ENCODE measurements at regions not wholly inside any gene's neighbourhood (a gene's known extent, or its start where the extent isn't known, plus 50 kb on each side); places are given as distances from the start of the nearest gene placed in this dataset.

DNA sequence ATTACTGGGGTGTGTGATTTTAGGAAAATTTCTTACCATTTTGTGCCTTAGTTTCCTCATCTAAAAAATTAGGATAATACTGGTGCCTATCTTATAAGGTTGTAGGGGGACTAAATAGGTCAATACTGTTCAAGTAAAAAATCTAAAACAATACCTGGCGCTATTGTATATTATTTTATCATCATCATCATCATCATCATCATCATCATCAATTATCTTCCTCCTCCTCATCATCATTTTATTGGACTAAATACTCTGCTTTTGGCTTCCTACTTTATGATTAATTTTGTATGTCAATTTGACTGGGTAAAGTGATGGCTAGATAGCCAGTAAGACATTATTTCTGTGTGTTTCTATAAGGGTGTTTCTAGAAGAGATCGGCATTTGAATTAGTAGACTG is 435.5 kb downstream of the DHX35 start:
- WGBS, result 98% methylated on average over 2 of the region's 2 CpGs

DNA sequence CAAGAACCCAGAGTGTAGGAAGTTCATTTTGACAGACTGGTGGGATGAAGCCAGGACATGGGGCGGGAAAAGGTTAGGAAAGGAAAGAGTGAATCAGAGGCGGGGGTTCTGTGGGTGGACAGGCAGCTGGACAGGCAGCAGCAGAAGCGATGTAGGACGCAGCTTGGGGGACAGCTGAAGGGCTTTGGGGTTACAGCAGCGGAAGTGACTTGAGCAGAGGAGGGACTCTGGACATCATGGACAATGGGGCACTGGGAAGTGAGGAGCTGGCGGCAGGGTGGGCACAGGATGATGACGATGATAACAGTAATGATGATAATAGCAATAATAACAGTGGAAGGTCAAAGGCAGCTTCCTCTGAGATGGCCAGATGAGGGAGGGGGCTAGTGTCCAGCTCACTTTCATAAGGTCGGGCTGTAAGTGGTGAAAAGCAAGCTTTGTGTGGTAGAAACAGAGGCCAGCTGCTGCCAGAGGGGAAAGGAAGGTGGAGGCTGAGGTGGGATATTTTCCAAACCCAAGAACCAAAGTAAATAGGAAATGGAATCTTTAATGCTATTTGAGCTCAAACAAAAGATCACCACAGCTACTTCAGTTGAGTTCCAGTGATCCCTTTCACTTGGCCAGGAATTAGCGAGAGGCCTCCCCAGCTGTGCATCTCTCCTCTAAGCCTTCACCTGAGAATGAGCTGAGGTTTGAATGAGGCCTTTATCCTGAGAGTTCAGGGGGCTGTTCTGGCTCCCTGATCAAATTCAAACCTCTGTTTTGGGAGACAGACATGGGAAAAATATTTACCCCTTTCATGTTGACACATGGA is 433.5 kb downstream of the DHX35 start:
- H3K9ac ChIP-seq (ENCODE audit: low read depth, low read length), result no peak overlapping the region
- H3K4me3 ChIP-seq (ENCODE audit: low read length), result no peak overlapping the region
- no peak overlapping the region for H3K27ac ChIP-seq (ENCODE audit: low read depth, low read length)
- H3K27me3 ChIP-seq (ENCODE audit: insufficient read depth, low read length), result no peaks in the 10 kb centered on the region
- no peaks in the 10 kb centered on the region for H3K36me3 ChIP-seq (ENCODE audit: insufficient read depth, low read length)
- 95% methylated on average over 9 of the region's 9 CpGs for WGBS
- H3K9me3 ChIP-seq (ENCODE audit: insufficient read depth, low read depth, low read length), result no peaks in the 10 kb centered on the region
- H3K4me1 ChIP-seq (ENCODE audit: insufficient read depth, low read length), result no peaks in the 10 kb centered on the region

More for the DNA sequence above, 435.5 kb downstream of the DHX35 start:
- H3K36me3 ChIP-seq (ENCODE audit: insufficient read depth, low read length), result no peaks in the 10 kb centered on the region
- no peak overlapping the region for H3K27ac ChIP-seq (ENCODE audit: low read depth, low read length)
- H3K9me3 ChIP-seq (ENCODE audit: insufficient read depth, low read depth, low read length), result no peaks in the 10 kb centered on the region
- no peak overlapping the region for H3K4me3 ChIP-seq (ENCODE audit: low read length)
- H3K4me1 ChIP-seq (ENCODE audit: insufficient read depth, low read length), result no peaks in the 10 kb centered on the region
- H3K27me3 ChIP-seq (ENCODE audit: insufficient read depth, low read length), result no peaks in the 10 kb centered on the region
- no peak overlapping the region for H3K9ac ChIP-seq (ENCODE audit: low read depth, low read length)

DNA sequence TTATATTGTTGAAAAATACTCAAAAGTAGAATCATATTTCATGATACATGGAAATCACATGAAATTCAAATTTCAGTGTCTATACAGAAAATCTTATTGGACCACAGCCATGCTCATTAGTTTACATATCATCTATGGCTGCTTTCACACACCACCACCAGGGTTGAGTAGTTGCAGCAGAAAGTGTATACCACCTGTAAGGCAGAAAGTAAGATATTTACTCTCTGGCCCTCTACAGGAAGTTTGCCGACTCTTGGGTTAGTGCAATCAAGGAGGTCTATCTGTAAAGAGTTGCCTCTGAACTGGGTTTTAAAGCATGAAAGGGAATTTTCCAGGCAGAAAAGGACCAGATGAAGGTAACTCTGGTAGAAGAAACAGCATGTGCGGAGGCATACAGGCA is 432.3 kb downstream of the DHX35 start:
- Histone ChIP-seq H3K9ac (ENCODE audit: low read depth, low read length) (no peak overlapping the region), H3K4me3 (ENCODE audit: low read length) (no peak overlapping the region)
- 95% methylated on average over 2 of the region's 2 CpGs for WGBS

DNA sequence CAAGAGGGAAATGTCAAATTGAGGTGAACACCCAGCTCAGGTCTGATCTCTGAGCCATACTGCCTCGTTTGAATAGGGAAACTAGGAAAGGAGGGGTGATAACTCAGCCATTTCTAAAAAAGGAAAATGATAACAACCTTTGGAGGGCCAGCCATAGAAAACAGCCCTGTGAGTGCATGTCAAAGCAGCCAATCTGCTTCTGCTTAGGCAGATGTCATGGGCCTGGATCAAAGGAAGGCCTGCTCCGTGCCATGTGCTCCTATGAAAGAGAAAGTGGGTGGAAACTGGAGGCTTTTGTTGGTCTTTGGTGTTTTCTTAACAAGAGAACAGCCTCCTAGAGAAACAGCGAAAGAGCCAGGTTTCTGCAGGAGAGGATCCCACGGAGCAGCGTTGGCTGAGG is 428.0 kb downstream of the DHX35 start:
- no peaks in the 10 kb centered on the region for H3K27me3 ChIP-seq (ENCODE audit: insufficient read depth, low read length)
- no peak overlapping the region for H3K4me3 ChIP-seq (ENCODE audit: low read length)
- no peaks in the 10 kb centered on the region for H3K9me3 ChIP-seq (ENCODE audit: insufficient read depth, low read depth, low read length)
- no peaks in the 10 kb centered on the region for H3K36me3 ChIP-seq (ENCODE audit: insufficient read depth, low read length)
- no peaks in the 10 kb centered on the region for H3K4me1 ChIP-seq (ENCODE audit: insufficient read depth, low read length)
- no peak overlapping the region for H3K27ac ChIP-seq (ENCODE audit: low read depth, low read length)
- 90% methylated on average over 5 of the region's 5 CpGs for WGBS
- H3K9ac ChIP-seq (ENCODE audit: low read depth, low read length), result no peak overlapping the region

More for the DNA sequence above, 432.3 kb downstream of the DHX35 start:
- Histone ChIP-seq H3K27ac (ENCODE audit: low read depth, low read length) (no peak overlapping the region), H3K4me1 (ENCODE audit: insufficient read depth, low read length) (no peaks in the 10 kb centered on the region), H3K9me3 (ENCODE audit: insufficient read depth, low read depth, low read length) (no peaks in the 10 kb centered on the region), H3K36me3 (ENCODE audit: insufficient read depth, low read length) (no peaks in the 10 kb centered on the region), H3K27me3 (ENCODE audit: insufficient read depth, low read length) (no peaks in the 10 kb centered on the region)

DNA sequence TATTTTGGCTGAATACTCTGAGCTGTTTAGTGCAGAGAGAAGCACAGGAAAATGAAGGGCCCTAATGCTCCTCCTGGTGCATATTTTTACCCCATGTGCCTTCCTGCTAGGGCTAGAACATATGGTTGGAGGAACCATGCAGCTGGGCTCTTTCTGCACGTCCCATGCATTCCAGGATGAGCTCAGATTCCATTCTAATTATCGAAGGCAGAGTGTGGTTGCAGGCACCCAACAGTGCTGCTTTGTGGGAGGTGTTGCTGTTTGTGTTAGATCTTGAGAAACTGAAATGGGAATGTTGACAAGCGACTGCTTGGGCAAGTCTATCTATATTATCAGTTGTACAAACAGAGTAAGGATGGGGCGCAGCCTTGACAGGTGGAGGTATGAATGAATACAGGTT is 419.5 kb downstream of the DHX35 start:
- no peak overlapping the region for H3K9ac ChIP-seq (ENCODE audit: low read depth, low read length)
- H3K36me3 ChIP-seq (ENCODE audit: insufficient read depth, low read length), result no peaks in the 10 kb centered on the region
- H3K4me1 ChIP-seq (ENCODE audit: insufficient read depth, low read length), result peaks cover 11% of the 10 kb centered on the region
- no peaks in the 10 kb centered on the region for H3K9me3 ChIP-seq (ENCODE audit: insufficient read depth, low read depth, low read length)
- H3K27me3 ChIP-seq (ENCODE audit: insufficient read depth, low read length), result no peaks in the 10 kb centered on the region
- H3K27ac ChIP-seq (ENCODE audit: low read depth, low read length), result no peak overlapping the region
- 58% methylated on average over 4 of the region's 4 CpGs for whole genome bisulfite sequencing
- no peak overlapping the region for H3K4me3 ChIP-seq (ENCODE audit: low read length)

DNA sequence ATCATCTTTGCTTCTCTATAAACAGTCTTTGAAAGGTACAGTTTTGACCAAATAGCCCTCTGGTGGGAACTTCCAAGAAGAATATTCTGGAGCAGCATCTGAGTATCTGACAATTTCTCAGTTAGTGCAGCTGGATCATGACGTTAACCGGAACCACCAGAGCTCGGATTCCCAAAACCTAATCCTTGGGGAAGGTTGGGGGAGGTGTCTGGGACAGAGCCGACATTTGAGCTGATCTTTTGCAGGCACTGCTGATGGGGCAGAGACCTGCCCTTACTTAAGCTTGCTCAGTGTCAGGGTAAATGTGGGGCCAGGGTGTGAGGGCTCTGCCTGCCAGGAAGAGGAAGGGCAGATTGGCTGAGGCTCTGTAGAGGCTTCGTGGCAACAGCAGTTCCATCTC is 416.6 kb downstream of the DHX35 start:
- H3K9me3 ChIP-seq (ENCODE audit: insufficient read depth, low read depth, low read length), result no peaks in the 10 kb centered on the region
- no peak overlapping the region for H3K4me3 ChIP-seq (ENCODE audit: low read length)
- H3K36me3 ChIP-seq (ENCODE audit: insufficient read depth, low read length), result no peaks in the 10 kb centered on the region

DNA sequence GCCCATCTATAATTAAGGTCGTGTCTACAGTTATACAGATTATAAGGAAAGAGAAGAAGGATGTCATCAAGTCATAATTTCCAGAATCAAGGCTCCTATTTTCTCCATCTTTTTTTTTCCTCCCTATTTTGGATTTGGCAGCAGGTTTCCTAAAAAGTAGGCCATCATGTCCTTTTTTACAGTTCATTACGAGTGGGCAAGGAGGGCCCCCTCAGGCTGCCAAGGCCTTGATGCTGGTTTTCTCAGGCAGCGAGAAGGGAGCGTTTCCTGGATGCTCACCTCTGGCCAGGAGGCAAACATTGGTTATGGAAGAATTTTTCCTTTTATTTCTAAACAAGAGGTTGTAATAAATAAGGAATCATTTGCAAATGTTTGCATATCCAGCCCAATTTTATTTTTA is 414.6 kb downstream of the DHX35 start:
- H3K9me3 ChIP-seq (ENCODE audit: insufficient read depth, low read depth, low read length), result no peaks in the 10 kb centered on the region
- 94% methylated on average over 4 of the region's 4 CpGs for WGBS
- H3K27ac ChIP-seq (ENCODE audit: low read depth, low read length), result no peak overlapping the region
- no peaks in the 10 kb centered on the region for H3K27me3 ChIP-seq (ENCODE audit: insufficient read depth, low read length)
- no peaks in the 10 kb centered on the region for H3K36me3 ChIP-seq (ENCODE audit: insufficient read depth, low read length)
- no peak overlapping the region for H3K9ac ChIP-seq (ENCODE audit: low read depth, low read length)
- H3K4me3 ChIP-seq (ENCODE audit: low read length), result no peak overlapping the region
- peaks cover 5% of the 10 kb centered on the region; the same call in 1 of the 2 replicates for H3K4me1 ChIP-seq (ENCODE audit: insufficient read depth, low read length)

More for the DNA sequence above, 416.6 kb downstream of the DHX35 start:
- Histone ChIP-seq H3K9ac (ENCODE audit: low read depth, low read length) (no peak overlapping the region), H3K4me1 (ENCODE audit: insufficient read depth, low read length) (peaks cover 11% of the 10 kb centered on the region), H3K27ac (ENCODE audit: low read depth, low read length) (no peak overlapping the region), H3K27me3 (ENCODE audit: insufficient read depth, low read length) (no peaks in the 10 kb centered on the region)
- WGBS, result 86% methylated on average over 5 of the region's 5 CpGs

DNA sequence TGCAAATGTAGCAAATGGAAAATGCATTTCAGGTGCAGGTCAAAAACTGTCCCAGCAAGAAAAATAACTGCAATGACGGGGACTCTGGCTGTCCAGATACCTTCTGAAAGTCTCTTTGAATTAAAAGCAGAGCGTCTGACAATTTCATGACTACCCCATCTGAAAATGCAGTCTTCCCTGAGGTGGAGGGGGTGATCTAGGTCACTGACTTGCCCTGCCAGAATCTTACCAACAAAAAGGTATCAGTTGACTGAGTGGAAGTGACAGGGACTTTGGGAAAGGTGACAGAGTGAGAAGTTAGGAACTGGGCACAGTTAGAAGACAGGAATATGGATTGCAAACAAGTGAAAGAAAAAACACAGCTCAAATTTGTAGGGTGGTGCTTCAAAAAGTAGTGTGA is 402.2 kb downstream of the DHX35 start:
- Histone ChIP-seq H3K27me3 (ENCODE audit: insufficient read depth, low read length) (no peaks in the 10 kb centered on the region), H3K9ac (ENCODE audit: low read depth, low read length) (no peak overlapping the region), H3K27ac (ENCODE audit: low read depth, low read length) (no peak overlapping the region), H3K4me1 (ENCODE audit: insufficient read depth, low read length) (no peaks in the 10 kb centered on the region), H3K36me3 (ENCODE audit: insufficient read depth, low read length) (no peaks in the 10 kb centered on the region), H3K4me3 (ENCODE audit: low read length) (no peak overlapping the region), H3K9me3 (ENCODE audit: insufficient read depth, low read depth, low read length) (no peaks in the 10 kb centered on the region)
- WGBS, result 93% methylated on average over 2 of the region's 2 CpGs

DNA sequence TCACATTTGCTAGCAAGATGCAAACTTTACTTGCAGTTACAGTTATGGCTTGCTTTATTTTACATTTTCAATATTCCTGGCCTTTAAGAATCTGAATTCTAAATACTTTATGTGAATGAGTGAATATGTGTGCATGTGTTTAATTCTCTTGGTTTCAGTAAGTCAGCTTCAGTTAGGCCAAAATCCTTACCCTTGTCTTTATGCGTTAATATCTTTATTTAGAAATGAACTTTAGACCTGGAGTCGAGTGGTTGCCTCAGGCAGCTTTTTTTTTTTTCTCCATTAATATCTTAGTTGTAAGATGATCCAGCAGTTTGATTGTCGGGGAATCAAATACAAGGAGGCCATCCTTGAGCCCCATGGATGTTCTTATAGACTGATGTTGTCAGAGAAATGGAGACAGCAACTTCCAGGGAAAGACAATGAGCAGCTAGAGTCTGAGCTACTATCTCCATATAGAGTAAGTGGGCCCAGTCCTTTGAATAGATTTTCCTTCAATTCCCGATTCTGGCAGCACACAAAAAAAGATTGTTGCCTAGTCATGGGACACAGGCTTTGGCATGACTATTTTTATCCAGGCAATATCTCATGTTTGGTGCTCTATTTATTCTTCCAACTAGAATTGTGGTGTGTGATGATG is 398.0 kb downstream of the DHX35 start:
- H3K9ac ChIP-seq (ENCODE audit: low read depth, low read length), result no peak overlapping the region
- no peaks in the 10 kb centered on the region for H3K4me1 ChIP-seq (ENCODE audit: insufficient read depth, low read length)
- no peaks in the 10 kb centered on the region for H3K9me3 ChIP-seq (ENCODE audit: insufficient read depth, low read depth, low read length)
- no peak overlapping the region for H3K27ac ChIP-seq (ENCODE audit: low read depth, low read length)
- no peaks in the 10 kb centered on the region for H3K27me3 ChIP-seq (ENCODE audit: insufficient read depth, low read length)
- H3K36me3 ChIP-seq (ENCODE audit: insufficient read depth, low read length), result no peaks in the 10 kb centered on the region
- WGBS, result 87% methylated on average over 2 of the region's 4 CpGs
- H3K4me3 ChIP-seq (ENCODE audit: low read length), result no peak overlapping the region

DNA sequence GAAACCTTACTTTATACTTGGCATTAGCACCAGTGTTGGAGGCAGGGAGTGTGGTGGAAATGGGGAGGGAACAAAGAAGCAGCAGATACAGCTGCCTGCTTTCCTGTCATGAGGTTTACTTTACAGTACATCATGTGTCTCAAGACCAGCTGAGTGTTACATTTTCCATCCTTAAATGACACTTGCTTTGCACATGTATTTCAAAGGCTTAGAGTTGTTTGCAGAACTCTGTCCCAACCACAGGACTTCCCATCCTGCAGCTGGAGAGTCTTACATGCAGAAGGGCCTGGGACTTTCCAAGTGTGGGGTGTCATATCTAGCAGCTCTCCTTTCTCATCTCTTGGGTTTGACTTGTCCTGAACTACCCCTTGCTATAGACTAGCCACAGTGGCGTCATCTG is 395.9 kb downstream of the DHX35 start:
- H3K9ac ChIP-seq (ENCODE audit: low read depth, low read length), result no peak overlapping the region
- no peak overlapping the region for H3K4me3 ChIP-seq (ENCODE audit: low read length)
- no peaks in the 10 kb centered on the region for H3K27me3 ChIP-seq (ENCODE audit: insufficient read depth, low read length)
- no peaks in the 10 kb centered on the region for H3K36me3 ChIP-seq (ENCODE audit: insufficient read depth, low read length)
- H3K27ac ChIP-seq (ENCODE audit: low read depth, low read length), result no peak overlapping the region
- no peaks in the 10 kb centered on the region for H3K4me1 ChIP-seq (ENCODE audit: insufficient read depth, low read length)
- 95% methylated on average over 1 of the region's 1 CpG for WGBS
- H3K9me3 ChIP-seq (ENCODE audit: insufficient read depth, low read depth, low read length), result no peaks in the 10 kb centered on the region

DNA sequence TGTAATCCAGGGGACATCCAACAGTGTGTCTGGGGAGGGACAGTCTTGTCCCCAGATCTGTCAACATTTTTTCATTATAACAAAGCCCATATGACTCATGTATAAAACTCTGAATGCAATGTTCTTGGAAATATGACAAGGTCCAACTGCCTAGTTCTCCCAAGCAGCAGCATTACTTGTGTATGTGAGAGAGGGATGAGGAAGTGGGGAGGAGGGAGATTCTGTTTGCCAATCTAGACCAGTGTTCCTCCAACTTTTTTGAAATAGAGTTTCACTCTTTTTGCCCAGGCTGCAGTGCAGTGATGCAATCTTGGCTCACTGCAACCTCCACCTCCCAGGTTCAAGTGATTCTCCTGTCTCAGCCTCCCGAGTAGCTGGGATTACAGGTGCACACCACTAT is 394.8 kb downstream of the DHX35 start:
- H3K27ac ChIP-seq (ENCODE audit: low read depth, low read length), result no peak overlapping the region
- H3K4me3 ChIP-seq (ENCODE audit: low read length), result no peak overlapping the region
- H3K27me3 ChIP-seq (ENCODE audit: insufficient read depth, low read length), result no peaks in the 10 kb centered on the region
- H3K9me3 ChIP-seq (ENCODE audit: insufficient read depth, low read depth, low read length), result no peaks in the 10 kb centered on the region
- H3K36me3 ChIP-seq (ENCODE audit: insufficient read depth, low read length), result no peaks in the 10 kb centered on the region
- H3K9ac ChIP-seq (ENCODE audit: low read depth, low read length), result no peak overlapping the region
- no peaks in the 10 kb centered on the region for H3K4me1 ChIP-seq (ENCODE audit: insufficient read depth, low read length)
- WGBS, result 94% methylated on average over 1 of the region's 1 CpG
